ENCODE measurements at regions not wholly inside any gene's neighbourhood (a gene's known extent, or its start where the extent isn't known, plus 50 kb on each side); places are given as distances from the start of the nearest gene placed in this dataset.

- no peak for TF ChIP-seq CTCF (IDR thresholded peaks at IDR 0.05; ENCODE audit: insufficient read depth, low read depth, low read length, missing control alignments)
- DNase-seq (ENCODE audit: low read depth), result no peak
- H3K4me3 ChIP-seq (ENCODE audit: low read length), result no peak overlapping the region
Measured at GRCh38 chr10:46231087-46231486, 55.7 kb upstream of the ANTXRL start.

DNA sequence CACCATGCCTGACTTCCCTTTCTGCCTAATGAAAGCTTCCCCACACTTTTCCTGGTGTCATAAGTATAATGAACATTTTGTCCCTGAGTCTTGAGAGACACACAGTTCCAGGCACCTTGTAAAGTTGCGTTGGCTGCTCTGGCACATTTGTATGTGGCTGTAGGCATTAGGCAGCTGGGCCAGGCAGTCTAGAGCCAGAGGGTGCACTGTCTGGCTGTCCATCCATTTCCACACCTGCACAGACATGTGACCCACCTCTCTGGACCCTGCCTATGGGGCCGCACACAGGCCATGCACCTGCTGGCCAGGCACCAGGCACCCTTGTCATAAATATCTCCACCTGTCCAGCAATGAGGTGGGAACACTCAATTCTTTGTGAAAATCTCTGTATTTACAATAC lies 54.7 kb upstream of the ANTXRL start:
- TF ChIP-seq CTCF (IDR thresholded peaks at IDR 0.05; ENCODE audit: insufficient read depth, low read depth, low read length, missing control alignments), result no peak
- DNase-seq (ENCODE audit: low read depth), result no peak
- no peak overlapping the region for H3K4me3 ChIP-seq (ENCODE audit: low read length)

GRCh38 chr10:46232666-46233065 lies 54.1 kb upstream of the ANTXRL start:
- TF ChIP-seq CTCF (IDR thresholded peaks at IDR 0.05; ENCODE audit: insufficient read depth, low read depth, low read length, missing control alignments), result no peak
- no peak overlapping the region for H3K4me3 ChIP-seq (ENCODE audit: low read length)
- no peak for DNase-seq (ENCODE audit: low read depth)

DNA sequence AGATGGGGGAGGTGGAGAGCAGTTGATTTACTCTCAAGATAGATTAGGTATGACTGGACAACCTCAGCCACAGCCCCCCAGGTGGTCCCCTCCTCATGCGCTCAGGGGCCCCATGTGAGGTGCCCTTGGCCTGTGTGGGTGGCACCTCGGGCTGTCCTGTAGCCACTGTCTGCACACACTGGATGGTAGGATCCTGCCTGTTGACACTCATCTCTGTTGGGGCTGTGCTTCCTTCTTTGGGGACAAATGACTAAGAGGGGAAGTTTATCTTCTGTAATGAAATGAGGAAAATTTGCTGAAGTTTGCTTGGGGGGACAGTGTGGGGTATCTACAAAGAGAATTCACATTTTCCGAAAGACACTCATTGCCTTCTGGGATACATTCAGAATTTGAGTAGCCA lies 53.6 kb upstream of the ANTXRL start:
- no peak for DNase-seq (ENCODE audit: low read depth)
- no peak for TF ChIP-seq CTCF (IDR thresholded peaks at IDR 0.05; ENCODE audit: insufficient read depth, low read depth, low read length, missing control alignments)
- no peak overlapping the region for H3K4me3 ChIP-seq (ENCODE audit: low read length)

DNA sequence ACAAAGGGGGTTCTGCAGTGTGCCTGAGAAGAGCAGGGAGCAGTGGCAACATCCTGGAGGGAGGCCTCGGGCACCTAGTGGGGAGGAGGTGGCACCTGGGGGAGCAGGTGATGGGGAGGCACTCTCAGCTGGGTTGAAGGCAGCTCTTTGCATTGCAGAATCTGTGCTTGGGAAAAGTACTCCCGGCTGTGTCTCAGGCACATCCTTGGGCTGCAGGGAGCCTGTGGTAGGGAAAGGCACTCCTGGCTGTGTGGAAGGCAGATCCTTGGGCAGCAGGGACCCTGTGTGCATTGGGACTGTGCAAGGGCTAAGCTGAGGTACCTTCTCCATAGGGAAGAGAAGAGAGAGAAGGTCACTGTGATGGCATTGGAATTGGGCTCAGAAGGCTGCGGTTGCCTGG lies 52.8 kb upstream of the ANTXRL start:
- no peak for DNase-seq (ENCODE audit: low read depth)
- H3K4me3 ChIP-seq (ENCODE audit: low read length), result no peak overlapping the region
- TF ChIP-seq CTCF (IDR thresholded peaks at IDR 0.05; ENCODE audit: insufficient read depth, low read depth, low read length, missing control alignments), result no peak

DNA sequence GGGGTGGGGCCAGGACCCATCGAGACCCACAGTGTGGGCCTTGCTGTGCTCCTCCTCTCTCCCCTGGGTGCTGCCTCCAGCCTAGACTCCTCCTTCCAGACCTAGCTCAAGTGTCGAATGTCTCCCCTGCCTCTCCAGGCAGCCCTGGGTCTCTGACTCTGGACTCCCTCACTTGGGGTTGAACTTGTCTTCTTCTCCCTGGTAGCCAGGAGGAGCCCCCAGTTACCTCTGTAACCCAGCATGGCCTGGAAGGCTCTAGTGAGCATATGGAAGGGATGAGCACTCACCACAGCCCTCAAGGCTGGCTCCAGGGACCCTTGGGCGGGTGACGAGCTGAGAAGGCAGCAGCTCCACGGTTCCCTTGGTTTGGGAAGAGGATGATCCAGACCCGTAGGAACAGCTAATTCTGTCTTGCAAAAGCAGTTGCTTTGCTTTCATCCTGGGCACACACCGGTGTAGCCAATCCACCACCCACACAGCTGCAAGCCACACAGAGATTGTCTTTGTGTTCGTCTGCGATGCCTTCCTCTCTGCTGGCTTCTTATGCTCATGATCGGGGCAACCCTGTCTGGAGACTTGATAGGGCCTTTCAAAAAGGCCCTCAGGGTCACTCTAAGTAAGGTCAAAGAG lies 52.3 kb upstream of the ANTXRL start:
- H3K4me3 ChIP-seq (ENCODE audit: low read length), result no peak overlapping the region
- DNase-seq (ENCODE audit: low read depth), result no peak
- no peak for TF ChIP-seq CTCF (IDR thresholded peaks at IDR 0.05; ENCODE audit: insufficient read depth, low read depth, low read length, missing control alignments)
